H1 (cell line): ENCODE measurements at regions not wholly inside any gene's neighbourhood (a gene's known extent, or its start where the extent isn't known, plus 50 kb on each side); places are given as distances from the start of the nearest gene placed in this dataset.

Source experiments
- CTCF ChIA-PET: fragments of 300-600 bp; sonication (Branson Sonifier 250); formaldehyde crosslinking; loops from one replicate; lab custom pipeline; 2021; ENCODE audit not compliant: partially characterized antibody; lab: Charles Lee
- POLR2A ChIA-PET: fragments of 300-600 bp; sonication (Branson Sonifier 250); formaldehyde crosslinking; loops from one replicate; lab custom pipeline; 2021; ENCODE audit warnings: inconsistent platforms; ENCODE audit not compliant: partially characterized antibody; lab: Charles Lee
- DNase-seq, 2 experiments: peaks; one replicate each; pipeline versions ENCODE4 v3.0.0 to v3.0.0-alpha.2; 2010 to 2022; ENCODE audit warnings: low spot score in 2 of 2, low read depth in 1 of 2, mixed read lengths in 1 of 2
- FAIRE-seq: peaks from 2 replicates; lab custom pipeline; 2011; peaks lifted over from hg19 to GRCh38; lab: Jason Lieb, UNC
- H2AFZ ChIP-seq: 2 replicates; pipeline ENCODE4 v1.8.1; 2012; ENCODE audit warnings: low read length, inconsistent platforms
- H2AK5ac ChIP-seq: 2 replicates; pipeline ENCODE4 v1.6.1; 2013; ENCODE audit warnings: low read depth, low read length
- H2BK120ac ChIP-seq: replicated peaks from 2 replicates; pipeline ENCODE3; 2013; ENCODE audit warnings: low read depth, low read length, inconsistent platforms
- H2BK12ac ChIP-seq: 2 replicates; pipeline ENCODE4 v1.6.1; 2013; ENCODE audit warnings: low read depth, low read length
- H2BK15ac ChIP-seq: 2 replicates; pipeline ENCODE4 v1.6.1; 2013; ENCODE audit warnings: low read length
- H2BK20ac ChIP-seq: 2 replicates; pipeline ENCODE4 v1.6.1; 2013; ENCODE audit warnings: low read length
- H2BK5ac ChIP-seq: 2 replicates; pipeline ENCODE4 v1.6.1; 2013; ENCODE audit warnings: low read depth, low read length
- H3K14ac ChIP-seq: 2 replicates; pipeline ENCODE4 v1.6.1; 2013; ENCODE audit warnings: inconsistent platforms; ENCODE audit not compliant: insufficient read length
- H3K18ac ChIP-seq: 2 replicates; pipeline ENCODE4 v1.6.1; 2013; ENCODE audit warnings: low read length; ENCODE audit errors: extremely low read depth
- H3K23ac ChIP-seq: 2 replicates; pipeline ENCODE4 v1.6.1; 2013; ENCODE audit warnings: inconsistent platforms; ENCODE audit not compliant: insufficient read length
- H3K23me2 ChIP-seq: 2 replicates; pipeline ENCODE4 v1.6.1; 2013; ENCODE audit warnings: low read depth, low read length
- H3K27ac ChIP-seq: 2 replicates; pipeline ENCODE4 v1.6.1; 2011; ENCODE audit warnings: low read depth, low read length, inconsistent platforms
- H3K27me3 ChIP-seq, 4 experiments: replicated peaks in 1 of 4; 1 replicate in 1 of 4; 2 replicates in 3 of 4; pipeline versions ENCODE4 v1.6.1 to v1.8.1; 2011 to 2013; ENCODE audit warnings: low read length in 3 of 4, mild to moderate bottlenecking in 3 of 4, inconsistent platforms in 2 of 4, mixed read lengths in 2 of 4, moderate library complexity in 1 of 4; ENCODE audit not compliant: control insufficient read depth in 3 of 4, insufficient read depth in 3 of 4; ENCODE audit errors: extremely low read depth in 1 of 4
- H3K36me3 ChIP-seq, 4 experiments: 2 replicates each; pipeline versions ENCODE4 v1.6.1 to v1.8.1; 2011 to 2013; ENCODE audit warnings: mild to moderate bottlenecking in 4 of 4, low read length in 3 of 4, moderate library complexity in 2 of 4, control low read depth in 1 of 4, inconsistent platforms in 1 of 4; ENCODE audit not compliant: insufficient read depth in 4 of 4, control insufficient read depth in 2 of 4
- H3K4ac ChIP-seq: replicated peaks from 2 replicates; pipeline ENCODE3; 2013; ENCODE audit warnings: low read length, low read depth, mixed read lengths, inconsistent platforms; ENCODE audit not compliant: insufficient read length
- H3K4me1 ChIP-seq, 4 experiments: replicated peaks in 1 of 4; 1 replicate in 1 of 4; 2 replicates in 3 of 4; pipeline versions ENCODE4 v1.6.1 to v1.8.1; 2011 to 2013; ENCODE audit warnings: low read length in 3 of 4, inconsistent platforms in 2 of 4, mixed read lengths in 1 of 4; ENCODE audit not compliant: insufficient read depth in 4 of 4, control insufficient read depth in 3 of 4
- H3K4me2 ChIP-seq, 2 experiments: 2 replicates each; pipeline versions ENCODE4 v1.6.1 to v1.8.1; 2011 to 2013; ENCODE audit warnings: low read depth in 2 of 2, low read length in 2 of 2, control low read depth in 1 of 2, inconsistent platforms in 1 of 2, mild to moderate bottlenecking in 1 of 2; ENCODE audit not compliant: insufficient read depth in 1 of 2
- H3K4me3 ChIP-seq, 4 experiments: fragments of 200-600, 300-600 bp in 1 of 4; sonication (generic), shearing (Covaris generic), sonication (Bioruptor Twin) in 1 of 4; 2 replicates each; pipeline versions ENCODE4 v1.5.1 to v1.8.1; 2011 to 2016; ENCODE audit warnings: low read length in 4 of 4, low read depth in 3 of 4, control low read depth in 2 of 4, inconsistent platforms in 2 of 4, mild to moderate bottlenecking in 2 of 4, mixed read lengths in 1 of 4, moderate library complexity in 1 of 4; ENCODE audit not compliant: insufficient read depth in 2 of 4; ENCODE audit errors: extremely low read depth in 1 of 4
- H3K56ac ChIP-seq: replicated peaks from 2 replicates; pipeline ENCODE3; 2013; ENCODE audit warnings: low read depth, mild to moderate bottlenecking, mixed read lengths, low read length, inconsistent platforms; ENCODE audit not compliant: insufficient read length
- H3K79me1 ChIP-seq: 2 replicates; pipeline ENCODE4 v1.6.1; 2013; ENCODE audit warnings: low read depth, low read length, control low read depth
- H3K79me2 ChIP-seq, 2 experiments: 2 replicates each; pipeline versions ENCODE4 v1.6.1 to v1.8.1; 2012 to 2013; ENCODE audit warnings: low read length in 2 of 2, mild to moderate bottlenecking in 2 of 2, inconsistent platforms in 1 of 2; ENCODE audit not compliant: insufficient read depth in 2 of 2, control insufficient read depth in 1 of 2
- H3K9ac ChIP-seq, 4 experiments: replicated peaks in 1 of 4; 1 replicate in 1 of 4; 2 replicates in 3 of 4; pipeline versions ENCODE4 v1.6.1 to v1.8.1; 2011 to 2013; ENCODE audit warnings: low read depth in 3 of 4, low read length in 3 of 4, control low read depth in 2 of 4, mild to moderate bottlenecking in 2 of 4, moderate library complexity in 2 of 4, inconsistent platforms in 1 of 4; ENCODE audit errors: extremely low read depth in 1 of 4
- H3K9me3 ChIP-seq, 2 experiments: 2 replicates each; pipeline versions ENCODE4 v1.6.1 to v1.8.1; 2012 to 2013; ENCODE audit warnings: mild to moderate bottlenecking in 2 of 2, moderate library complexity in 2 of 2, control low read depth in 1 of 2, inconsistent platforms in 1 of 2, low read depth in 1 of 2, low read length in 1 of 2, mixed read lengths in 1 of 2; ENCODE audit not compliant: insufficient read depth in 2 of 2
- H4K20me1 ChIP-seq, 2 experiments: replicated peaks in 1 of 2; 2 replicates each; pipeline versions ENCODE3 to v1.8.1; 2011 to 2013; ENCODE audit warnings: inconsistent platforms in 2 of 2, low read length in 2 of 2, mild to moderate bottlenecking in 1 of 2; ENCODE audit not compliant: insufficient read depth in 2 of 2, control insufficient read depth in 1 of 2
- H4K5ac ChIP-seq: 2 replicates; pipeline ENCODE4 v1.6.1; 2013; ENCODE audit warnings: low read length, low read depth, mixed read lengths, inconsistent platforms; ENCODE audit not compliant: insufficient read length
- H4K8ac ChIP-seq: 2 replicates; pipeline ENCODE4 v1.8.0; 2013; ENCODE audit warnings: mild to moderate bottlenecking, moderate library complexity, low read length, inconsistent platforms; ENCODE audit not compliant: insufficient read depth; ENCODE audit errors: extremely low read depth
- H4K91ac ChIP-seq: replicated peaks from 2 replicates; pipeline ENCODE3; 2013; ENCODE audit warnings: low read length, mixed read lengths, inconsistent platforms; ENCODE audit not compliant: insufficient read length
- BRCA1 ChIP-seq: IDR thresholded peaks from 2 replicates; pipeline ENCODE4 v1.6.1; 2012; ENCODE audit warnings: low read depth, low read length, improper control_type of control experiment
- KDM1A ChIP-seq: fragments of 200-600, 300-600 bp; sonication (generic); IDR thresholded peaks from 2 replicates; pipeline ENCODE4 v1.7.1; 2016; ENCODE audit warnings: mild to moderate bottlenecking, low read length, borderline replicate concordance
- WGBS, 2 experiments: shearing (Covaris generic) in 1 of 2; methylation state at CpG; one replicate each; pipeline versions ENCODE4 v1.1.6 to v1.1.7; 2013 to 2015; ENCODE audit warnings: low lambda C conversion rate in 2 of 2, mixed read lengths in 2 of 2, inconsistent platforms in 1 of 2, low coverage in 1 of 2, missing lambda C conversion rate in 1 of 2; ENCODE audit not compliant: insufficient replicate concordance in 2 of 2, insufficient coverage in 1 of 2, insufficient read length in 1 of 2; ENCODE audit errors: extremely low coverage in 1 of 2, missing lambda C conversion rate in 1 of 2; 5-methylcytosine and 5-hydroxymethylcytosine counted together
- TF ChIP-seq, protein P1 (sequence below), 3 experiments: IDR thresholded peaks; 1 replicate in 2 of 3; 2 replicates in 1 of 3; pipeline versions ENCODE4 v1.5.1 to v1.6.1; 2011; ENCODE audit warnings: low read length in 3 of 3, mild to moderate bottlenecking in 3 of 3, inconsistent platforms in 2 of 3, low read depth in 1 of 3, moderate library complexity in 1 of 3; ENCODE audit not compliant: insufficient read depth in 1 of 3; ENCODE audit errors: control extremely low read depth in 1 of 3

DNA sequence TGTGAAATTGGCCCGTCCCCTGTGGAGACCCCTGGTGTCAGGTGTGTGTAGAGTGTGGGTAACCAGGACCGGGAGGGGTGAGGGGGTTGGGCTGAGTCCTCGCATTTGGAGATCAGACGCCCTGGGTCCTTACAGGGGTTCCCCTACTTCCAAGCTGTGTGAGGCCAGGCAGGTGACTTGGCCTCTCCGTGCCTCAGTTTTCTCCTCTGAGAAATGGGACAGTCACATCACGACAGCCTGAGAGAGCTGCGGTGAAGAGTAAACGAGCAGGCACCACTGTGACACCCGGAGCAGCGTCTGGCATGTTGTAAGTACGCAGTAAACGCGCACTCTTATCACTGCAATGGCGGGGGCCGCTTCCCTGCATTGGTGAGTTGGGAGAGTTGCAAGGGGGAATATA is 152.5 kb upstream of the CIBAR2 start:
- no peak overlapping the region for H3K56ac ChIP-seq
- H2BK12ac ChIP-seq = no peak overlapping the region
- H3K27ac ChIP-seq = no peak overlapping the region
- peaks cover 0 to 10% of the 10 kb centered on the region in 2 experiments for H4K20me1 ChIP-seq
- CTCF ChIA-PET = interaction anchor here (0.5 to 6.8 kb wide), 14 partner anchors 11 to 232 kb away, joined by 3 to 56 read pairs (median 6); no protein-coding TSS in a partner anchor
- WGBS, 2 experiments = 86% methylated on average over 15 of the region's 15 CpGs; no CpG with 5 or more reads in 1 of the 2 experiments
- no peak overlapping the region for H3K4me3 ChIP-seq
- no peaks in the 10 kb centered on the region for H3K23me2 ChIP-seq
- H3K79me1 ChIP-seq = peaks cover 6% of the 10 kb centered on the region; the same call in 1 of the 2 replicates
- no peak overlapping the region for H2AFZ ChIP-seq
- H2BK120ac ChIP-seq = no peak overlapping the region
- no peak overlapping the region for H4K91ac ChIP-seq
- no peak overlapping the region for H3K23ac ChIP-seq
- H3K4ac ChIP-seq = no peak overlapping the region
- no peak for DNase-seq
- TF ChIP-seq KDM1A = peak; percentile 46; the same call in 1 of the 2 replicates
- TF ChIP-seq BRCA1 = no peak
- TF ChIP-seq, protein P1, sequence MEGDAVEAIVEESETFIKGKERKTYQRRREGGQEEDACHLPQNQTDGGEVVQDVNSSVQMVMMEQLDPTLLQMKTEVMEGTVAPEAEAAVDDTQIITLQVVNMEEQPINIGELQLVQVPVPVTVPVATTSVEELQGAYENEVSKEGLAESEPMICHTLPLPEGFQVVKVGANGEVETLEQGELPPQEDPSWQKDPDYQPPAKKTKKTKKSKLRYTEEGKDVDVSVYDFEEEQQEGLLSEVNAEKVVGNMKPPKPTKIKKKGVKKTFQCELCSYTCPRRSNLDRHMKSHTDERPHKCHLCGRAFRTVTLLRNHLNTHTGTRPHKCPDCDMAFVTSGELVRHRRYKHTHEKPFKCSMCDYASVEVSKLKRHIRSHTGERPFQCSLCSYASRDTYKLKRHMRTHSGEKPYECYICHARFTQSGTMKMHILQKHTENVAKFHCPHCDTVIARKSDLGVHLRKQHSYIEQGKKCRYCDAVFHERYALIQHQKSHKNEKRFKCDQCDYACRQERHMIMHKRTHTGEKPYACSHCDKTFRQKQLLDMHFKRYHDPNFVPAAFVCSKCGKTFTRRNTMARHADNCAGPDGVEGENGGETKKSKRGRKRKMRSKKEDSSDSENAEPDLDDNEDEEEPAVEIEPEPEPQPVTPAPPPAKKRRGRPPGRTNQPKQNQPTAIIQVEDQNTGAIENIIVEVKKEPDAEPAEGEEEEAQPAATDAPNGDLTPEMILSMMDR (IDR thresholded peaks at IDR 0.05; ENCODE audit: control extremely low read depth in 1 of 3, insufficient read depth in 1 of 3, low read depth in 1 of 3, low read length in 3 of 3) = peak in 1 of 3 experiments; percentile 4; a peak in 1 of 4 replicates
- TF ChIP-seq, all 59 proteins: peak for 2
- Histone ChIP-seq H3K27me3 (no peaks in the 10 kb centered on the region), H3K79me2 (no peaks in the 10 kb centered on the region), H3K14ac (no peak overlapping the region), H3K9me3 (no peaks in the 10 kb centered on the region), H4K5ac (no peak overlapping the region), H3K9ac (no peak overlapping the region), H3K4me1 (peaks cover 0 to 3% (median under 1%) of the 10 kb centered on the region in 4 experiments; a peak in 1 of 7 replicates), H2BK15ac (no peak overlapping the region), H3K36me3 (no peaks in the 10 kb centered on the region), H2AK5ac (no peak overlapping the region), H4K8ac (no peak overlapping the region; the same call in 1 of the 2 replicates), H3K4me2 (no peak overlapping the region), H3K18ac (no peak overlapping the region; the same call in 1 of the 2 replicates), H2BK20ac (no peak overlapping the region), H2BK5ac (no peak overlapping the region; the same call in 1 of the 2 replicates)
- no peak for FAIRE-seq
- POLR2A ChIA-PET = interaction anchor here (0.6 to 1.1 kb wide), 2 partner anchors 11 to 24 kb away, joined by 3 read pairs; no protein-coding TSS in a partner anchor
